ENCODE measurements at regions not wholly inside any gene's neighbourhood (a gene's known extent, or its start where the extent isn't known, plus 50 kb on each side); places are given as distances from the start of the nearest gene placed in this dataset.

- TF ChIP-seq, protein P1, sequence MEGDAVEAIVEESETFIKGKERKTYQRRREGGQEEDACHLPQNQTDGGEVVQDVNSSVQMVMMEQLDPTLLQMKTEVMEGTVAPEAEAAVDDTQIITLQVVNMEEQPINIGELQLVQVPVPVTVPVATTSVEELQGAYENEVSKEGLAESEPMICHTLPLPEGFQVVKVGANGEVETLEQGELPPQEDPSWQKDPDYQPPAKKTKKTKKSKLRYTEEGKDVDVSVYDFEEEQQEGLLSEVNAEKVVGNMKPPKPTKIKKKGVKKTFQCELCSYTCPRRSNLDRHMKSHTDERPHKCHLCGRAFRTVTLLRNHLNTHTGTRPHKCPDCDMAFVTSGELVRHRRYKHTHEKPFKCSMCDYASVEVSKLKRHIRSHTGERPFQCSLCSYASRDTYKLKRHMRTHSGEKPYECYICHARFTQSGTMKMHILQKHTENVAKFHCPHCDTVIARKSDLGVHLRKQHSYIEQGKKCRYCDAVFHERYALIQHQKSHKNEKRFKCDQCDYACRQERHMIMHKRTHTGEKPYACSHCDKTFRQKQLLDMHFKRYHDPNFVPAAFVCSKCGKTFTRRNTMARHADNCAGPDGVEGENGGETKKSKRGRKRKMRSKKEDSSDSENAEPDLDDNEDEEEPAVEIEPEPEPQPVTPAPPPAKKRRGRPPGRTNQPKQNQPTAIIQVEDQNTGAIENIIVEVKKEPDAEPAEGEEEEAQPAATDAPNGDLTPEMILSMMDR (conservative IDR thresholded peaks at IDR 0.05): no peak
Measured at GRCh38 chr1:101664726-101665125, 332.0 kb downstream of the OLFM3 start.

DNA sequence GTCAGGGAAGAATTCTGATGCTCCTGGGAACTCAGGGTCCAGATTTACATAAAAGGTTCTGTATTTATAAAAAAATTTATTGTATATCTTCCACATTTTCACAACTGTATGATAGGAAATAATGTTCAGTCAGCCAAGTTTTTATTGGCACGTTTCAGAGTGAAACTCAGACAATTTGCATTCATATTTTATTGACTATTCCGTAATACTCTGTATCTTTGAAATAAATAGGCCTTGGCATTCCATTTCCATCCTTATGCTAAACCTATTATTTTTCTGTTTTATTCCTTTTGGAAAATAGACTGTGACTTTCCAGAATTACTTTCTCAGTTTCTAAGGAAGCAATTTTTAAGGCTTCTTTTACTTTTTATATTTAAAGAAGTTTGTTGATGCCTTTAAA, 329.0 kb downstream of the OLFM3 start:
- TF ChIP-seq, protein P1 (conservative IDR thresholded peaks at IDR 0.05): no peak

More at GRCh38 chr1:101664726-101665125, 332.0 kb downstream of the OLFM3 start:
- no peak overlapping the region for H3K27ac ChIP-seq

DNA sequence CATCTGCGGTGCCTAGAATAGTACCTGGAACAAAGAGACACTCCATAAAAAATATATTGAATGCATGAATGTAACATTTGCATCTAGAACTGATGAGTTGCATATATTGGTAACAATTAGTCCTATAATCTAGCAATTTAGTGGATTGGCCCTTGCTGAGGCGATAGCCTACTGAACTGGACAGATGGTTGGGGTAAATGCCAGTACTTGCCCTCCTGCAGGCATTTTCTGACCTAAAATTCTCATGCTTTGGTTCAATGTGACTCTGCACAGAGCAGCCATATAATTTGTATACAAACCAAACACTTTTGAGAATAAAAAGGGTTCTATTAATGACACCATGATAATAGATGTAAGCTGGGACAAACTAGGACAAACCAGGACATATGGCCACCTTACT, 313.6 kb downstream of the OLFM3 start:
- TF ChIP-seq, protein P1 (conservative IDR thresholded peaks at IDR 0.05): no peak

More for the DNA sequence above, 329.0 kb downstream of the OLFM3 start:
- H3K27ac ChIP-seq: no peak overlapping the region

DNA sequence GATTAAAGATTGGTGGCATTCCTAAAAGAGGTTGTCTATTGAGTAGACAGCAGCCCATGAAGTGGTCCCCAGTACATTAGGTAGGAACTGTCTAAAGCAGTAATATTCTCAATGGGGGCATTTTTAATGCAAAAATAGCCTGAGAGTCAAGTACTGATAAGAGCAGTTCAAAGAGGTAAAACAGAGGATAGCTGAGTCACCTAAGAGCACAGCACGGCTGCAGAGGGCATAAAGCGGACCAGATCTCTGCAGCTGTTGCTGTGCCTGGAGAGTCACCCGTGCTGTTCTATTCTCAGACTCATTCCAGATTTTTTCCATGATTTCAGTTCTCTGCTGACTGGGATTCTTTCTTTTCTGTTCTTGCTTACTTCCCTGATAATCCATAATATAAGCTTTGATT, 313.2 kb downstream of the OLFM3 start:
- TF ChIP-seq, protein P1 (conservative IDR thresholded peaks at IDR 0.05): no peak
- H3K27ac ChIP-seq: no peak overlapping the region

More for the DNA sequence above, 313.6 kb downstream of the OLFM3 start:
- H3K27ac ChIP-seq: no peak overlapping the region

DNA sequence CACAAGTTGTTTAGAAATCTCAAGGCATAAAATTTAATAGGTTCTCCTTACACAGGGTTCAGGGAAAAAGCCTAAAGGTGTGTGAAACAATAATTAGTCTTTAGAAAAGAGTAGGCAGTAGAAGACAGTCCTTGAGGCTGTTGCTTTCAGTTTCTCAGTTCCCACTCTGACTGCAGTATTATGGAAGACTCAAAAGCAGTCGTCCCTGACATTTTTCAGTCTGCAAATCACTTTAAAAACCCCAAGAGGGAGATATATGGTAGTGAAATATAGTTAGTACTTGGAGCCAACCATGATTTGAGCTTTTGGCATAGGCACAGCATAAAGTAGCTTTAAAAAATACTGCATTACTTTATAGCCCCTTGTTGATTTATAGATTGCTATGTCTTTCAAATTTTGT, 299.7 kb downstream of the OLFM3 start:
- TF ChIP-seq, protein P1 (conservative IDR thresholded peaks at IDR 0.05): no peak
- no peak overlapping the region for H3K27ac ChIP-seq

GRCh38 chr1:101698681-101699080, 298.0 kb downstream of the OLFM3 start:
- no peak overlapping the region for H3K27ac ChIP-seq
- TF ChIP-seq, protein P1 (conservative IDR thresholded peaks at IDR 0.05): no peak

GRCh38 chr1:101704895-101705294, 291.8 kb downstream of the OLFM3 start:
- no peak overlapping the region for H3K27ac ChIP-seq
- TF ChIP-seq, protein P1 (conservative IDR thresholded peaks at IDR 0.05): no peak

Data from VCaP (cell line).